GM23338 (cell line): ENCODE measurements at regions not wholly inside any gene's neighbourhood (a gene's known extent, or its start where the extent isn't known, plus 50 kb on each side); places are given as distances from the start of the nearest gene placed in this dataset.
A peak's percentile ranks its signal among the peaks of the same experiment; 100 is the strongest.
"Not testable (repeated sequence)": the region's sequence is repeated elsewhere in the genome, so short reads cannot be mapped to it uniquely, and the experiment has no call there.

Experiments used
- ATAC-seq: fragments of 200-7000 bp; cut with Tn5 transposase; 3 replicates; pipeline ENCODE4 v1.9.1; 2020
- DNase-seq: peaks from one replicate; pipeline ENCODE4 v3.0.0-alpha.2; 2015; ENCODE audit warnings: low spot score
- H2AFZ ChIP-seq: fragments of 200-600 bp; sonication (generic); 2 replicates; pipeline ENCODE4 v1.8.0; 2016; ENCODE audit warnings: antibody characterized with exemption, mild to moderate bottlenecking, moderate library complexity
- H3F3A ChIP-seq: fragments of 200-600 bp; sonication (generic); replicated peaks from 2 replicates; pipeline ENCODE4 v1.8.0; 2017; ENCODE audit warnings: antibody characterized with exemption, mixed run types, low read depth
- H3K27ac ChIP-seq: fragments of 200-600 bp; sonication (generic); 2 replicates; pipeline ENCODE4 v1.6.1; 2016; ENCODE audit warnings: low read depth
- H3K27me3 ChIP-seq: fragments of 200-600 bp; sonication (generic); 2 replicates; pipeline ENCODE4 v1.8.0; 2016; ENCODE audit warnings: mild to moderate bottlenecking, mixed run types, moderate library complexity; ENCODE audit not compliant: insufficient read depth
- H3K36me3 ChIP-seq: fragments of 200-600 bp; sonication (generic); 2 replicates; pipeline ENCODE4 v1.8.0; 2016; ENCODE audit warnings: mild to moderate bottlenecking; ENCODE audit not compliant: insufficient read depth
- H3K4me1 ChIP-seq: fragments of 200-600 bp; sonication (generic); 2 replicates; pipeline ENCODE4 v1.8.0; 2016; ENCODE audit warnings: mild to moderate bottlenecking, moderate library complexity; ENCODE audit not compliant: insufficient read depth
- H3K4me2 ChIP-seq: fragments of 200-600 bp; sonication (generic); 2 replicates; pipeline ENCODE4 v1.7.1; 2017; ENCODE audit warnings: mixed run types
- H3K4me3 ChIP-seq: fragments of 200-600 bp; sonication (generic); 2 replicates; pipeline ENCODE4 v1.6.1; 2016; ENCODE audit warnings: mixed run types
- H3K79me2 ChIP-seq: fragments of 200-600 bp; sonication (generic); replicated peaks from 2 replicates; pipeline ENCODE4 v1.8.0; 2017; ENCODE audit warnings: mild to moderate bottlenecking; ENCODE audit not compliant: insufficient read depth
- H3K9me2 ChIP-seq: fragments of 200-600 bp; sonication (generic); 2 replicates; pipeline ENCODE4 v1.8.0; 2017; ENCODE audit not compliant: insufficient read depth
- H4K20me1 ChIP-seq: fragments of 200-600 bp; sonication (generic); replicated peaks from 2 replicates; pipeline ENCODE4 v1.8.0; 2017; ENCODE audit warnings: mild to moderate bottlenecking; ENCODE audit not compliant: insufficient read depth
- H3K27ac Mint-ChIP-seq: 2 replicates; pipeline ENCODE4 v1.8.0; 2020; ENCODE audit warnings: inconsistent platforms, mild to moderate bottlenecking, moderate library complexity, mixed read lengths
- H3K27me3 Mint-ChIP-seq: 3 replicates; pipeline ENCODE4 v1.8.0; 2022; ENCODE audit warnings: low read depth, mild to moderate bottlenecking, moderate library complexity, mixed read lengths, inconsistent platforms; ENCODE audit not compliant: insufficient read depth, poor library complexity
- H3K36me3 Mint-ChIP-seq: 3 replicates; pipeline ENCODE4 v1.8.0; 2021; ENCODE audit warnings: low read depth, mild to moderate bottlenecking, inconsistent platforms, moderate library complexity, mixed read lengths
- H3K4me1 Mint-ChIP-seq: 3 replicates; pipeline ENCODE4 v1.8.0; 2020; ENCODE audit warnings: mild to moderate bottlenecking, inconsistent platforms, mixed read lengths
- H3K4me3 Mint-ChIP-seq: 3 replicates; pipeline ENCODE4 v1.8.0; 2021; ENCODE audit warnings: moderate library complexity, mild to moderate bottlenecking, inconsistent platforms, mixed read lengths
- H3K9me3 Mint-ChIP-seq: 3 replicates; pipeline ENCODE4 v1.8.0; 2020; ENCODE audit warnings: moderate library complexity, mild to moderate bottlenecking, inconsistent platforms, mixed read lengths
- CREB1 ChIP-seq: fragments of 250-450 bp; sonication (Bioruptor Pico); IDR thresholded peaks from 2 replicates; pipeline ENCODE4 v1.5.0; 2020; ENCODE audit warnings: low read depth, mild to moderate bottlenecking, moderate library complexity
- ETS1 ChIP-seq: IDR thresholded peaks from 2 replicates; pipeline ENCODE4 v1.6.1; 2016; ENCODE audit warnings: antibody characterized with exemption
- EZH2 ChIP-seq: fragments of 200-600 bp; sonication (generic); IDR thresholded peaks from one replicate; pipeline ENCODE4 v1.8.0; 2017; ENCODE audit warnings: antibody characterized with exemption, mild to moderate bottlenecking, low read depth; ENCODE audit not compliant: unreplicated experiment
- EZH2phosphoT487 ChIP-seq: fragments of 200-600 bp; sonication (generic); IDR thresholded peaks from one replicate; pipeline ENCODE4 v1.8.1; 2018; ENCODE audit warnings: antibody characterized with exemption; ENCODE audit not compliant: unreplicated experiment
- NANOG ChIP-seq: IDR thresholded peaks from 2 replicates; pipeline ENCODE4 v1.6.1; 2016; ENCODE audit warnings: antibody characterized with exemption, borderline replicate concordance
- STAT1 ChIP-seq: IDR thresholded peaks from one replicate; pipeline ENCODE4 v1.6.1; 2016; ENCODE audit warnings: antibody characterized with exemption; ENCODE audit not compliant: unreplicated experiment
- ZNF114 ChIP-seq: fragments of 250-450 bp; sonication (Bioruptor Pico); IDR thresholded peaks from 2 replicates; pipeline ENCODE4 v1.5.0; 2020; ENCODE audit warnings: mild to moderate bottlenecking, moderate library complexity
- ZNF331 ChIP-seq: fragments of 250-450 bp; sonication (Bioruptor Pico); IDR thresholded peaks from 2 replicates; pipeline ENCODE4 v1.5.0; 2020; ENCODE audit warnings: low read depth, mild to moderate bottlenecking, moderate library complexity
- TF ChIP-seq, protein P1 (sequence below): IDR thresholded peaks from one replicate; pipeline ENCODE4 v1.6.1; 2018; ENCODE audit warnings: antibody characterized with exemption; ENCODE audit not compliant: unreplicated experiment
- TF ChIP-seq, protein P2 (sequence below), 2 experiments: fragments of 200-600 bp in 1 of 2; sonication (generic) in 1 of 2; conservative IDR thresholded peaks; 2 replicates each; pipeline versions ENCODE4 v1.5.1 to v1.6.1; 2016 to 2017; ENCODE audit warnings: antibody characterized with exemption in 2 of 2, low read depth in 2 of 2, mild to moderate bottlenecking in 2 of 2, moderate library complexity in 1 of 2

DNA sequence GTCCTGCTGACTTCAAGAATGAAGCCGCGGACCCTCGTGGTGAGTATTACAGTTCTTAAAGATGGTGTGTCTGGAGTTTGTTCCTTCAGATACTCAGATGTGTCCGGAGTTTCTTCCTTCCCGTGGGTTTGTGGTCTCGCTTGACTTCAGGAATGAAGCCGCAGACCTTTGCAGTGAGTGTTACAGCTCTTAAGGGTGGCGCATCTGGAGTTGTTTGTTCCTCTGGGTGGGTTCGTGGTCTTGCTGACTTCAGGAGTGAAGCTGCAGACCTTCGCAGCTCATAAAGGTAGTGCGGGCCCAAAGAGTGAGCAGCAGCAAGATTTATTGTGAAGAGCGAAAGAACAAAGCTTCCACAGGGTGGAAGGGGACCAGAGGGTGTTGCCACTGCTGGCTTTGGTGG is 170.2 kb downstream of the C12orf75 start:
- not testable (repeated sequence) for H3K36me3 ChIP-seq, H3K4me3 Mint-ChIP-seq, H3K4me3 ChIP-seq, H3K27ac ChIP-seq, H3K27ac Mint-ChIP-seq, DNase-seq, H3K79me2 ChIP-seq, ATAC-seq, H3K4me1 Mint-ChIP-seq, H3K4me2 ChIP-seq, H3K36me3 Mint-ChIP-seq, H4K20me1 ChIP-seq, H3K9me3 Mint-ChIP-seq, H3K27me3 ChIP-seq, H2AFZ ChIP-seq, H3K4me1 ChIP-seq, H3F3A ChIP-seq, H3K9me2 ChIP-seq
- H3K27me3 Mint-ChIP-seq = peaks cover 10% of the 10 kb centered on the region

- Histone ChIP-seq H3F3A (no peaks in the 10 kb centered on the region), H3K4me2 (no peak overlapping the region; the same call in 1 of the 2 replicates), H3K9me2 (peaks cover 9% of the 10 kb centered on the region), H3K4me1 (no peaks in the 10 kb centered on the region), H4K20me1 (no peaks in the 10 kb centered on the region), H3K36me3 (no peaks in the 10 kb centered on the region), H3K27ac (no peak overlapping the region), H2AFZ (peak overlapping the region; percentile 87), H3K79me2 (no peaks in the 10 kb centered on the region), H3K4me3 (no peak overlapping the region), H3K27me3 (no peaks in the 10 kb centered on the region)
- ATAC-seq (peak; percentile 80), DNase-seq (peak; percentile 54)
- Mint-ChIP-seq H3K27me3 (peaks cover 8% of the 10 kb centered on the region), H3K27ac (no peak overlapping the region), H3K36me3 (no peaks in the 10 kb centered on the region), H3K9me3 (no peaks in the 10 kb centered on the region; the same call in 2 of the 3 replicates), H3K4me3 (no peak overlapping the region), H3K4me1 (no peaks in the 10 kb centered on the region)
- TF ChIP-seq, protein P1, sequence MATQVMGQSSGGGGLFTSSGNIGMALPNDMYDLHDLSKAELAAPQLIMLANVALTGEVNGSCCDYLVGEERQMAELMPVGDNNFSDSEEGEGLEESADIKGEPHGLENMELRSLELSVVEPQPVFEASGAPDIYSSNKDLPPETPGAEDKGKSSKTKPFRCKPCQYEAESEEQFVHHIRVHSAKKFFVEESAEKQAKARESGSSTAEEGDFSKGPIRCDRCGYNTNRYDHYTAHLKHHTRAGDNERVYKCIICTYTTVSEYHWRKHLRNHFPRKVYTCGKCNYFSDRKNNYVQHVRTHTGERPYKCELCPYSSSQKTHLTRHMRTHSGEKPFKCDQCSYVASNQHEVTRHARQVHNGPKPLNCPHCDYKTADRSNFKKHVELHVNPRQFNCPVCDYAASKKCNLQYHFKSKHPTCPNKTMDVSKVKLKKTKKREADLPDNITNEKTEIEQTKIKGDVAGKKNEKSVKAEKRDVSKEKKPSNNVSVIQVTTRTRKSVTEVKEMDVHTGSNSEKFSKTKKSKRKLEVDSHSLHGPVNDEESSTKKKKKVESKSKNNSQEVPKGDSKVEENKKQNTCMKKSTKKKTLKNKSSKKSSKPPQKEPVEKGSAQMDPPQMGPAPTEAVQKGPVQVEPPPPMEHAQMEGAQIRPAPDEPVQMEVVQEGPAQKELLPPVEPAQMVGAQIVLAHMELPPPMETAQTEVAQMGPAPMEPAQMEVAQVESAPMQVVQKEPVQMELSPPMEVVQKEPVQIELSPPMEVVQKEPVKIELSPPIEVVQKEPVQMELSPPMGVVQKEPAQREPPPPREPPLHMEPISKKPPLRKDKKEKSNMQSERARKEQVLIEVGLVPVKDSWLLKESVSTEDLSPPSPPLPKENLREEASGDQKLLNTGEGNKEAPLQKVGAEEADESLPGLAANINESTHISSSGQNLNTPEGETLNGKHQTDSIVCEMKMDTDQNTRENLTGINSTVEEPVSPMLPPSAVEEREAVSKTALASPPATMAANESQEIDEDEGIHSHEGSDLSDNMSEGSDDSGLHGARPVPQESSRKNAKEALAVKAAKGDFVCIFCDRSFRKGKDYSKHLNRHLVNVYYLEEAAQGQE = no peak
- TF ChIP-seq, protein P2, sequence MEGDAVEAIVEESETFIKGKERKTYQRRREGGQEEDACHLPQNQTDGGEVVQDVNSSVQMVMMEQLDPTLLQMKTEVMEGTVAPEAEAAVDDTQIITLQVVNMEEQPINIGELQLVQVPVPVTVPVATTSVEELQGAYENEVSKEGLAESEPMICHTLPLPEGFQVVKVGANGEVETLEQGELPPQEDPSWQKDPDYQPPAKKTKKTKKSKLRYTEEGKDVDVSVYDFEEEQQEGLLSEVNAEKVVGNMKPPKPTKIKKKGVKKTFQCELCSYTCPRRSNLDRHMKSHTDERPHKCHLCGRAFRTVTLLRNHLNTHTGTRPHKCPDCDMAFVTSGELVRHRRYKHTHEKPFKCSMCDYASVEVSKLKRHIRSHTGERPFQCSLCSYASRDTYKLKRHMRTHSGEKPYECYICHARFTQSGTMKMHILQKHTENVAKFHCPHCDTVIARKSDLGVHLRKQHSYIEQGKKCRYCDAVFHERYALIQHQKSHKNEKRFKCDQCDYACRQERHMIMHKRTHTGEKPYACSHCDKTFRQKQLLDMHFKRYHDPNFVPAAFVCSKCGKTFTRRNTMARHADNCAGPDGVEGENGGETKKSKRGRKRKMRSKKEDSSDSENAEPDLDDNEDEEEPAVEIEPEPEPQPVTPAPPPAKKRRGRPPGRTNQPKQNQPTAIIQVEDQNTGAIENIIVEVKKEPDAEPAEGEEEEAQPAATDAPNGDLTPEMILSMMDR (conservative IDR thresholded peaks at IDR 0.05; ENCODE audit: low read depth in 2 of 2) = peak; percentile 23 to 50; a peak in 2 of 4 replicates
- no peak for TF ChIP-seq STAT1
Observed at GRCh38 chr12:105502426-105502930, 172.0 kb downstream of the C12orf75 start.

DNA sequence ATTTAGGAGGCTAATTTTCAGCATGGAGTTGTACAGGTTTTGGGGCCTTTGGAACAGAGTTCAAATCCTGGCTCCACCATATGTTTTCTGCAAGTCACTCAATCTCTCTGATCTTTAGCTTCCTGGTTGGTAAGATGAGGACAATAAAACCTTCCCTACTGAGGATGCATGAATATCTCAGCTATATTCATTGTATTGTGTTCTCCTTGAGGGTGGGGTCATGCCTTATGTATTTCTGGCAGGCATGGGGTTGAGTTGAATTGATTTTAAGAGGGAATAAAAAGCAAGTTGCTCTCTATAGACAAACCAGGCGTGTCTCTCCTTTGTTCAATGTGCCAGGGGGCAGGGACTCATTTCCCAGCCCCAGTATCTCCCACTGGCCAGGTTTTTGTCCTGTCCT is 173.1 kb downstream of the C12orf75 start:
- H3K4me2 ChIP-seq = no peak overlapping the region
- H3K79me2 ChIP-seq = no peaks in the 10 kb centered on the region
- no peaks in the 10 kb centered on the region for H3K9me3 Mint-ChIP-seq
- H3F3A ChIP-seq = no peaks in the 10 kb centered on the region
- H3K4me1 ChIP-seq = no peaks in the 10 kb centered on the region
- no peaks in the 10 kb centered on the region for H3K36me3 ChIP-seq
- no peak overlapping the region for H3K27ac ChIP-seq
- H3K27me3 Mint-ChIP-seq = peaks cover 8% of the 10 kb centered on the region
- no peak overlapping the region for H2AFZ ChIP-seq
- H3K4me3 Mint-ChIP-seq = no peak overlapping the region
- DNase-seq (no peak), ATAC-seq (no peak)
- H4K20me1 ChIP-seq = no peaks in the 10 kb centered on the region
- H3K4me3 ChIP-seq = no peak overlapping the region
- H3K9me2 ChIP-seq = peaks cover 8% of the 10 kb centered on the region
- no peaks in the 10 kb centered on the region for H3K27me3 ChIP-seq
- H3K4me1 Mint-ChIP-seq = no peaks in the 10 kb centered on the region
- H3K27ac Mint-ChIP-seq = no peak overlapping the region
- H3K36me3 Mint-ChIP-seq = no peaks in the 10 kb centered on the region
- TF ChIP-seq, protein P1 = no peak
- TF ChIP-seq ETS1 = no peak
- TF ChIP-seq ZNF331 (CRISPR knock-in tag) = no peak
- TF ChIP-seq EZH2 = no peak
- no peak for TF ChIP-seq NANOG
- TF ChIP-seq ZNF114 = no peak
- TF ChIP-seq EZH2phosphoT487 = no peak
- no peak for TF ChIP-seq CREB1
